ENCODE measurements at regions not wholly inside any gene's neighbourhood (a gene's known extent, or its start where the extent isn't known, plus 50 kb on each side); places are given as distances from the start of the nearest gene placed in this dataset.

DNA sequence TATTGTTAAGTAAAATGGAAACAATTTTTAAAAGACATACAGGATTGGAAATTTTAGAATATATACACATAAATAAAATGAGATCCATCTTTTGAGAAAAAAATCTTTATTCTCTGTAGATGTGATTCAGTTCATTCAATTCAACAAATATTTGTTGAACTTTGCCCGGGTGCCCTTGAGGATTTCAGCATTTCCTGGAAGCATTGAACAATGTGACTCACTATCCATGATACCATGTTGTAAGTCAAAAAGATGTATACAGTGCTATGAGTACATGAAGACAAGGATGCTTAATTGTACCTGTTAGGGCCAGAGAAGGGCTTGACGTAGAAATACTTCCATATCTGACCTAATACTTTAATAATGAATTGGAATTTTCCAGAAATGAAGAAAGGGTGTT is 353.7 kb downstream of the METTL15 start:
- TF ChIP-seq POLR2A (IDR thresholded peaks at IDR 0.05; ENCODE audit: low read depth, low read length), result no peak
- TF ChIP-seq TAF1 (IDR thresholded peaks at IDR 0.05; ENCODE audit: borderline replicate concordance, low read depth, low read length), result no peak
